Neutrophil (primary cell): ENCODE measurements at regions not wholly inside any gene's neighbourhood (a gene's known extent, or its start where the extent isn't known, plus 50 kb on each side); places are given as distances from the start of the nearest gene placed in this dataset.

ENCODE experiments used
- H3K27ac ChIP-seq: fragments of 200-600 bp; sonication (generic); 2 replicates; pipeline ENCODE4 v1.5.1; 2016; ENCODE audit warnings: mild to moderate bottlenecking, moderate library complexity
- H3K27me3 ChIP-seq: fragments of 200-600 bp; sonication (generic); 2 replicates; pipeline ENCODE4 v1.6.0; 2016; ENCODE audit warnings: mild to moderate bottlenecking
- H3K36me3 ChIP-seq: fragments of 200-600 bp; sonication (generic); 2 replicates; pipeline ENCODE4 v1.5.1; 2017
- H3K4me1 ChIP-seq, 2 experiments: fragments of 200-600 bp in 1 of 2; sonication (generic) in 1 of 2; 1 replicate in 1 of 2; 2 replicates in 1 of 2; pipeline versions ENCODE4 v1.5.1 to v1.6.1; 2013 to 2016; ENCODE audit warnings: low read depth in 1 of 2, low read length in 1 of 2, mild to moderate bottlenecking in 1 of 2, moderate library complexity in 1 of 2; ENCODE audit not compliant: control insufficient read depth in 1 of 2, insufficient read depth in 1 of 2
- H3K4me3 ChIP-seq, 2 experiments: fragments of 200-600 bp in 1 of 2; sonication (generic) in 1 of 2; 1 replicate in 1 of 2; 2 replicates in 1 of 2; pipeline ENCODE4 v1.5.1; 2013 to 2016; ENCODE audit warnings: low read depth in 1 of 2, low read length in 1 of 2, mild to moderate bottlenecking in 1 of 2, moderate library complexity in 1 of 2
- H3K9me3 ChIP-seq: fragments of 200-600 bp; sonication (generic); 2 replicates; pipeline ENCODE4 v1.5.1; 2016
- CTCF ChIP-seq: fragments of 200-600 bp; sonication (generic); IDR thresholded peaks from 2 replicates; pipeline ENCODE4 v1.5.1; 2016; ENCODE audit warnings: antibody characterized with exemption

GRCh38 chr2:78063246-78064020 is 541.3 kb upstream of the LRRTM4 start:
- Histone ChIP-seq H3K4me1 (no peaks in the 10 kb centered on the region), H3K4me3 (no peak overlapping the region), H3K27me3 (no peaks in the 10 kb centered on the region), H3K36me3 (no peaks in the 10 kb centered on the region), H3K9me3 (no peaks in the 10 kb centered on the region), H3K27ac (no peak overlapping the region)
- TF ChIP-seq CTCF: no peak

DNA sequence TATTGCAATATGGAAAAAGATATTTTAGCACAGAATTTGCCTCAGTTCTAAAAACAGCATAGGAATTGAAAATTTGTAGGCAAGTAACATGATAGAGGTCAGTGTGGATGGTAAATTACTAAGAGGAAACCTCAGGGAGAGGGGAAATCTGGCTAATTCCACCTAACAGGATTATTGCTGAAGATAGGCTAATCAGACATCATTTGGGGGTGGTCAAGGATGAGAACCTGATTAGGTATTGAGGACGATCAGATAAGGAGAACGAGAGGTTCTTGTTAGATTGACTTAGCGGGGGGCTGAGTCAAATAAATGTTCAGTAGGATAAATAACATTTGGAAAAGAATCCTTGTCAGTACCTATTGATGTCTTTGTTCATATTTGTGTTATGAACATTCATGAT is 543.2 kb upstream of the LRRTM4 start:
- H3K27ac ChIP-seq: no peak overlapping the region
- H3K27me3 ChIP-seq: no peaks in the 10 kb centered on the region

DNA sequence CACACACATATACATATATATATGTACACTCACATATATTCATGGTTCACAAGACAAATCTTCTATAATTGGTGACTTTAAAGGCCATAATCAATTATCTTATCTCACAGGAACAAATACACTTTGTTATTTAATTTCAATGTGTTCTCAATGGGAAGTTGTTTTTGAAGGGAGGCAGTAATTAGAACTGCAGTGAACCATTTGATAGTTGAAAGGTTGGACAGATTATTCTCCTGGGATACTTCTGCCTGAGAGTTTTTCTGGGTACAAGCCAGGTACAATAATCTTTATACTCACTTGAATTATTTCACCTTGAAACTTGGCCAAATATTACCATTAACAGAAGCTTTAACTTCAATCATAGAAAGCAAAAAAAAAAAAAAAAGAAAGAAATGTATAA is 546.6 kb upstream of the LRRTM4 start:
- no peaks in the 10 kb centered on the region for H3K36me3 ChIP-seq
- TF ChIP-seq CTCF: no peak
- no peak overlapping the region for H3K4me3 ChIP-seq
- no peaks in the 10 kb centered on the region for H3K27me3 ChIP-seq
- H3K9me3 ChIP-seq: no peaks in the 10 kb centered on the region
- no peaks in the 10 kb centered on the region for H3K4me1 ChIP-seq
- H3K27ac ChIP-seq: no peak overlapping the region

More for the DNA sequence above, 543.2 kb upstream of the LRRTM4 start:
- Histone ChIP-seq H3K4me1 (no peaks in the 10 kb centered on the region), H3K36me3 (no peaks in the 10 kb centered on the region), H3K9me3 (no peaks in the 10 kb centered on the region), H3K4me3 (no peak overlapping the region)
- TF ChIP-seq CTCF: no peak

DNA sequence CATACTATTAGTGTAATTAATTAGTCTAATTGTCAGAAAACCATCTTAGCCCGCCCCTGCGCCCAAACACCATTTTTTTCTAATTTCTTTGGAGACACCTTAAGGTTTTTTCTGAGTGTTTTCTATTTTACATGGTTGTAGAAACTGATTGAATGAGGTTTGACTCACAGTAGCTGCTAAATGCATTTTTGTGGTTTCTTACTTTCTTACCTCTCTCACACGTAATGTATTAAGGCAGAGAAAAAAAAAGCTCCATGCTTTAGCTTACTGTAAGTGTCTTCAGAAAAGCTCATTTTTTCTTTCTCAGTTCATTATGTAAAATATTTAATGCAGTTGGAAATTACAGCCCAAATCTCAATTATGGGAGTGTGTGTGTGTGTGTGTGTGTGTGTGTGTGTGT is 548.5 kb upstream of the LRRTM4 start:
- Histone ChIP-seq H3K9me3 (no peaks in the 10 kb centered on the region), H3K27me3 (no peaks in the 10 kb centered on the region), H3K4me3 (no peak overlapping the region), H3K36me3 (no peaks in the 10 kb centered on the region), H3K27ac (no peak overlapping the region), H3K4me1 (no peaks in the 10 kb centered on the region)
- no peak for TF ChIP-seq CTCF

DNA sequence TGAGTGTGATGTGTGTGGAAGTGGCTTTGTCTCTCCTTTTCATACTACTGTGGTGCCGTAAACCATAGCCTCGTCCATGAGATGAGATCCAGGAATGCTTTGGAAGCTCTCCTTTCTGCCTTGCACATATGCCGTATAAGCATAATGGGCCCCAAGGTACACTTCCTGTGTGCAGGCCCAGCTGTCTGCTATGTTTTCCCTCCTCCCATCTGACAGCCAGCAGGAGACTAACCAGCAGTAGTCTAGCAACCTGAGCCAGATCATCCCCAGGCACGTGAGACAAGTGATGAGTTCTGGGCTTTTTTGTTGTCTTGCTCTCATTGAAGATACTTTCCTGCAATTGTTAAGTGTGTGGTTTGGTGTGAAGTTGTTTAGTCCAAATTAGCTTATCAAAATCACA is 555.5 kb upstream of the LRRTM4 start:
- H3K36me3 ChIP-seq: no peaks in the 10 kb centered on the region
- no peaks in the 10 kb centered on the region for H3K9me3 ChIP-seq
- TF ChIP-seq CTCF: no peak
- H3K27me3 ChIP-seq: no peaks in the 10 kb centered on the region
- H3K4me1 ChIP-seq: no peaks in the 10 kb centered on the region
- no peak overlapping the region for H3K4me3 ChIP-seq
- H3K27ac ChIP-seq: no peak overlapping the region
